SKM-1 treated with dmso at 0.1 percent for 144 hours (cell line): ENCODE measurements at regions not wholly inside any gene's neighbourhood (a gene's known extent, or its start where the extent isn't known, plus 50 kb on each side); places are given as distances from the start of the nearest gene placed in this dataset.
"Not testable (repeated sequence)": the region's sequence is repeated elsewhere in the genome, so short reads cannot be mapped to it uniquely, and the experiment has no call there.

ENCODE experiments used
- DNase-seq: peaks from one replicate; lab custom pipeline; 2025; ENCODE audit not compliant: unreplicated experiment; lab: John Stamatoyannopoulos, UW

GRCh38 chr5:101404531-101404930 lies 501.4 kb upstream of the ST8SIA4 start:
- no peak for DNase-seq

GRCh38 chr5:101393795-101394450 lies 490.8 kb upstream of the ST8SIA4 start:
- no peak for DNase-seq

GRCh38 chr5:101390151-101390908 lies 487.2 kb upstream of the ST8SIA4 start:
- peak; percentile 23 for DNase-seq

GRCh38 chr5:101385276-101385675 lies 482.2 kb upstream of the ST8SIA4 start:
- DNase-seq, result no peak

- no peak for DNase-seq
These were observed 467.1 kb upstream of the ST8SIA4 start for GRCh38 chr5:101370181-101370580.

GRCh38 chr5:101364469-101364868 lies 461.4 kb upstream of the ST8SIA4 start:
- no peak for DNase-seq

GRCh38 chr5:101362067-101362466 lies 459.0 kb upstream of the ST8SIA4 start:
- no peak for DNase-seq

GRCh38 chr5:101346906-101347305 lies 443.8 kb upstream of the ST8SIA4 start:
- no peak for DNase-seq

GRCh38 chr5:101346447-101346846 lies 443.4 kb upstream of the ST8SIA4 start:
- no peak for DNase-seq

GRCh38 chr5:101338226-101338625 lies 435.1 kb upstream of the ST8SIA4 start:
- DNase-seq, result no peak

- DNase-seq, result no peak
These were observed 424.7 kb upstream of the ST8SIA4 start for GRCh38 chr5:101327816-101328215.

GRCh38 chr5:101326766-101327165 lies 423.7 kb upstream of the ST8SIA4 start:
- DNase-seq, result no peak

- DNase-seq, result not testable (repeated sequence)
These were observed 413.3 kb upstream of the ST8SIA4 start for GRCh38 chr5:101316401-101316800.

- DNase-seq, result no peak
These were observed 403.5 kb upstream of the ST8SIA4 start for GRCh38 chr5:101306391-101307137.

GRCh38 chr5:101296477-101296876 lies 393.4 kb upstream of the ST8SIA4 start:
- no peak for DNase-seq

- no peak for DNase-seq
These were observed 389.1 kb upstream of the ST8SIA4 start for GRCh38 chr5:101292199-101292598.

GRCh38 chr5:101290761-101291160 lies 387.7 kb upstream of the ST8SIA4 start:
- DNase-seq, result not testable (repeated sequence)

GRCh38 chr5:101288633-101289032 lies 385.6 kb upstream of the ST8SIA4 start:
- no peak for DNase-seq

GRCh38 chr5:101284736-101285375 lies 381.8 kb upstream of the ST8SIA4 start:
- no peak for DNase-seq

- DNase-seq, result not testable (repeated sequence)
These were observed 380.9 kb upstream of the ST8SIA4 start for GRCh38 chr5:101283938-101284337.

GRCh38 chr5:101278917-101279316 lies 375.8 kb upstream of the ST8SIA4 start:
- DNase-seq, result no peak
